ENCODE measurements at regions not wholly inside any gene's neighbourhood (a gene's known extent, or its start where the extent isn't known, plus 50 kb on each side); places are given as distances from the start of the nearest gene placed in this dataset.

GRCh38 chr6:14339711-14340584 is 222.4 kb downstream of the CD83 start:
- DNase-seq (ENCODE audit: low read depth) = no peak
- TF ChIP-seq, protein P1, sequence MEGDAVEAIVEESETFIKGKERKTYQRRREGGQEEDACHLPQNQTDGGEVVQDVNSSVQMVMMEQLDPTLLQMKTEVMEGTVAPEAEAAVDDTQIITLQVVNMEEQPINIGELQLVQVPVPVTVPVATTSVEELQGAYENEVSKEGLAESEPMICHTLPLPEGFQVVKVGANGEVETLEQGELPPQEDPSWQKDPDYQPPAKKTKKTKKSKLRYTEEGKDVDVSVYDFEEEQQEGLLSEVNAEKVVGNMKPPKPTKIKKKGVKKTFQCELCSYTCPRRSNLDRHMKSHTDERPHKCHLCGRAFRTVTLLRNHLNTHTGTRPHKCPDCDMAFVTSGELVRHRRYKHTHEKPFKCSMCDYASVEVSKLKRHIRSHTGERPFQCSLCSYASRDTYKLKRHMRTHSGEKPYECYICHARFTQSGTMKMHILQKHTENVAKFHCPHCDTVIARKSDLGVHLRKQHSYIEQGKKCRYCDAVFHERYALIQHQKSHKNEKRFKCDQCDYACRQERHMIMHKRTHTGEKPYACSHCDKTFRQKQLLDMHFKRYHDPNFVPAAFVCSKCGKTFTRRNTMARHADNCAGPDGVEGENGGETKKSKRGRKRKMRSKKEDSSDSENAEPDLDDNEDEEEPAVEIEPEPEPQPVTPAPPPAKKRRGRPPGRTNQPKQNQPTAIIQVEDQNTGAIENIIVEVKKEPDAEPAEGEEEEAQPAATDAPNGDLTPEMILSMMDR (conservative IDR thresholded peaks at IDR 0.05; ENCODE audit: low read depth, low read length) = no peak
- H3K4me3 ChIP-seq (ENCODE audit: low read depth, low read length) = no peak overlapping the region

GRCh38 chr6:14344486-14344885 is 226.9 kb downstream of the CD83 start:
- TF ChIP-seq, protein P1 (conservative IDR thresholded peaks at IDR 0.05; ENCODE audit: low read depth, low read length) = no peak
- DNase-seq (ENCODE audit: low read depth) = no peak
- no peak overlapping the region for H3K4me3 ChIP-seq (ENCODE audit: low read depth, low read length)

GRCh38 chr6:14348389-14348788 is 230.8 kb downstream of the CD83 start:
- DNase-seq (ENCODE audit: low read depth) = no peak
- TF ChIP-seq, protein P1 (conservative IDR thresholded peaks at IDR 0.05; ENCODE audit: low read depth, low read length) = no peak
- H3K4me3 ChIP-seq (ENCODE audit: low read depth, low read length) = no peak overlapping the region

DNA sequence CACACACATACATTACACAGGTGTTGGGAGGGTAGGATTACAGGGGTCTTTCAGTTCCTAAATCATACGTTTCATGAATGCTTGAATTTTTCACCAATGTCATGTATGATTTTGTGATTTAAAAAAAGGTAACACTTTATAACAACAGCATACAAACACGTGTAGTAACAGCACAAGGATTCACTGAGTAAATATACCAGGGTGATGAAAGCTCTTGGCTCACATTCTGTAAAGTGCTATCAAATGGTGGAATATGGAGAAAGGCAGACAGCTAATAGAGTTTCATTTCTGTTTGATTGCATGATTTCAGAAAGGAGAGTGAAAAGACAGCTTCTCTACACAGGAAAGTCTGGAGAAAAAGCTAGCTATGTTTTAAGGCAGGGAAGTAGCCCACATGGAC is 231.9 kb downstream of the CD83 start:
- no peak for DNase-seq (ENCODE audit: low read depth)
- TF ChIP-seq, protein P1 (conservative IDR thresholded peaks at IDR 0.05; ENCODE audit: low read depth, low read length) = no peak

GRCh38 chr6:14350210-14350609 is 232.6 kb downstream of the CD83 start:
- DNase-seq (ENCODE audit: low read depth) = no peak
- TF ChIP-seq, protein P1 (conservative IDR thresholded peaks at IDR 0.05; ENCODE audit: low read depth, low read length) = no peak

More for the DNA sequence above, 231.9 kb downstream of the CD83 start:
- H3K4me3 ChIP-seq (ENCODE audit: low read depth, low read length) = no peak overlapping the region

GRCh38 chr6:14353281-14353680 is 235.7 kb downstream of the CD83 start:
- TF ChIP-seq, protein P1 (conservative IDR thresholded peaks at IDR 0.05; ENCODE audit: low read depth, low read length) = no peak
- no peak for DNase-seq (ENCODE audit: low read depth)
- H3K4me3 ChIP-seq (ENCODE audit: low read depth, low read length) = no peak overlapping the region

More at GRCh38 chr6:14350210-14350609, 232.6 kb downstream of the CD83 start:
- no peak overlapping the region for H3K4me3 ChIP-seq (ENCODE audit: low read depth, low read length)

- TF ChIP-seq, protein P1 (conservative IDR thresholded peaks at IDR 0.05; ENCODE audit: low read depth, low read length) = no peak
- H3K4me3 ChIP-seq (ENCODE audit: low read depth, low read length) = no peak overlapping the region
- DNase-seq (ENCODE audit: low read depth) = no peak
Measured at GRCh38 chr6:14353798-14354197, 236.2 kb downstream of the CD83 start.

All from epithelial cell of proximal tubule (primary cell).